Muscle of leg (tissue), 3 donors: ENCODE measurements at regions not wholly inside any gene's neighbourhood (a gene's known extent, or its start where the extent isn't known, plus 50 kb on each side); places are given as distances from the start of the nearest gene placed in this dataset.

Experiments
- DNase-seq: peaks from one replicate; pipeline ENCODE4 v3.0.0; 2013
- H3K27ac ChIP-seq: one replicate; pipeline ENCODE4 v1.5.1; 2013; ENCODE audit warnings: mild to moderate bottlenecking, low read length, control low read depth
- H3K27me3 ChIP-seq: one replicate; pipeline ENCODE4 v1.6.1; 2013; ENCODE audit warnings: low read length; ENCODE audit not compliant: control insufficient read depth, insufficient read depth
- H3K36me3 ChIP-seq: one replicate; pipeline ENCODE4 v1.6.1; 2013; ENCODE audit warnings: low read length; ENCODE audit not compliant: control insufficient read depth, insufficient read depth
- H3K4me1 ChIP-seq: one replicate; pipeline ENCODE4 v1.6.1; 2013; ENCODE audit warnings: low read length; ENCODE audit not compliant: control insufficient read depth, insufficient read depth
- H3K4me3 ChIP-seq: one replicate; pipeline ENCODE4 v1.5.1; 2013; ENCODE audit warnings: low read length, control low read depth
- H3K9me3 ChIP-seq: replicated peaks from 2 replicates; pipeline ENCODE4 v1.6.1; 2013; ENCODE audit warnings: low read depth, low read length; ENCODE audit not compliant: control insufficient read depth
- whole genome bisulfite sequencing: methylation state at CpG from one replicate; pipeline ENCODE4 v1.1.5; 2013; ENCODE audit warnings: missing lambda C conversion rate; ENCODE audit not compliant: insufficient coverage; 5-methylcytosine and 5-hydroxymethylcytosine counted together

DNA sequence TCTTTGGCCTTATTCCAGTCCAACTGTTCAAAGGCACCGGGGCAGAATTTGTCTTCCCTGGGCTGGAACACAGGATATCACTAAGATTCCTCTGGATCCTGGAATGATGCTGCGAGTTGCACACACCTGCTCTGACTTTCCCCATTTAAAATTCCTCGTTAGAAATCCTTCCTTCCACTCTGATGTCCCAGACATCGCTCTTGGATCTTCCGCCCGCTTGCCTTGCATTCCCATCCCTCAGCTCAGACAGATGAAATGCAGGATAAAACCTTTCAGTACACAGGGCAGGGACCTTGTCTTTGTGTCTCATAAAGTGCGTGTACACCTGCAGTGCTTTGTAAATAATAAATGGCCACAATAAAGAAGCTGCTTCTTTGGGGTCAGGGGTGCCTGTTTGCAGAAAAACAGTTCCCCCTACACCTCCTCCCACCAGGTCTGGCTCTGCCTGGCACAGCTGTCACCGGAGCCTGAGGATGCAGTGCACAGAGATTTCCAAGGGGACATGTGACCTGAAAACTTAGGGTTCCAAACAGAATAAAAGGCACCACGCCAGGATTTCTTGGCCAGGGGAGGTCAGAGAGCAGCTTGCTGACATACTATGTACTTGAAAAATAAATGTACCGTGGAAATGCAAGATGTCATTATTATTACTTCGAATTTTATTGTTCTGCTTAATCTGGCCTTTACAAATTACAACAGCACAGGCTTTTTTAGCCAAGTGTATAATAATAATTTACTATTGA, 62.9 kb upstream of the SYT6 start:
- DNase-seq: no peak
- H3K4me3 ChIP-seq: no peak overlapping the region
- H3K27me3 ChIP-seq: peaks cover 3% of the 10 kb centered on the region
- peaks cover 16% of the 10 kb centered on the region for H3K4me1 ChIP-seq
- H3K27ac ChIP-seq: no peak overlapping the region
- WGBS: 63% methylated on average over 5 of the region's 11 CpGs
- H3K9me3 ChIP-seq: no peaks in the 10 kb centered on the region
- no peaks in the 10 kb centered on the region for H3K36me3 ChIP-seq

DNA sequence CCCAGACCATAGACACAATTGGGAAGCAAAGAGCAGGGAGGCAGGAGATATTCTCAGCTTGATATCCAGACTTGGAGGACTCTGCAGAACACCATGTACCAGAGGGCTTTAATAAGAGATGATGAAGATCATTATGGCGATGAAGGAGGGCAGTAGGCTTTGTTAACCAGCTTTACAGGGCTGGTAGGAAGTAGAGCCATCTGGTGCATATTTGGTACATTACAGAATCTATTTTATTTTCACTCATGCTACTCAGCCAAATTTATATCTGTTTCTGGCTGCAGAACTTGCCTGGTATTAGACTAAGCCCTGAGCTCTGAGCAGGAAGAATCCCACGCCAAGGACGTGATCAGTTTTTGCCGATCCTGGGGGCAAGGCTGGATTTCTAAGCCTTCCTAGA, 61.8 kb upstream of the SYT6 start:
- Histone ChIP-seq H3K27ac (no peak overlapping the region), H3K4me3 (no peak overlapping the region), H3K36me3 (no peaks in the 10 kb centered on the region), H3K9me3 (no peaks in the 10 kb centered on the region), H3K4me1 (peaks cover 16% of the 10 kb centered on the region), H3K27me3 (peaks cover 3% of the 10 kb centered on the region)
- DNase-seq: no peak
- 37% methylated on average over 3 of the region's 4 CpGs for WGBS

DNA sequence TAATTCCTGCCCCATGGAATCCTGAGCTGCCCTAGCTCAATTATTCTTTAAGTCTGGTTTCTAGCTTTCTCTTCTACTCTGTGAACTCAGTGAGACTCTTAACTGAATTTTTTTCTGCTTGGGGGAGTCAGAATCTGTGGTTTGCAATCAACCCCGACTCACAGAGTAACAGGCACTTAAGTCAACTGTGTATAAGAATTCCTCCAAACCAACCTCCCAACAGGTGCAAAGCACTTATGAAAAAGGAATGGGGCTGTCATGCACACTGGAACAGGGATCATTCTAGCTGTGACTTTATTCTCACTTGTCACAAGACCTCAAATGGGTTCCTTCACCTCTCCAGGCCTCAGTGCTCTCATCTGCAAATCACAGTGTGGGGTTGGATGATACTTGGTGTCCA, 60.3 kb upstream of the SYT6 start:
- no CpG with 5 or more reads among the region's 1 CpG for WGBS
- H3K4me1 ChIP-seq: peaks cover 9% of the 10 kb centered on the region
- no peaks in the 10 kb centered on the region for H3K36me3 ChIP-seq
- no peak overlapping the region for H3K4me3 ChIP-seq
- peaks cover 9% of the 10 kb centered on the region for H3K27me3 ChIP-seq
- no peak for DNase-seq
- no peaks in the 10 kb centered on the region for H3K9me3 ChIP-seq
- no peak overlapping the region for H3K27ac ChIP-seq

DNA sequence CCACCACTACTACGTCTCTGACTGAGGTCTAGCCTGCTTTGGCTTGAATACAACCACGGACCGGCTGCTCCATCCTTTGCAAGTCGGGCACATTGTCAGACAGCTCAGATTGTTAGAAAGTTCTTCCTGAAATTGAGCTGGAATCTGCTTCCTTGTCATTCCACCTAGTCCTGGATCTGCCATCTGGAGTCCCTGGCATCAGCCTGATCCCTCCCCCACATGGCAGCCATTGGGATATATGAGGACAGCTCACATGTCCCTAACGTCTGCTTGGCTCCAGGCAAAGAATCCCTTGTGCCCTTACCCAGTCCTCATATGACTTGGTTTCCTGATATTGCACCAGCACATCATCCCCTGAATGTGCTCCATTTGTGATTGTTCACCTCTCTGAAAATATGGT, 56.3 kb upstream of the SYT6 start:
- Histone ChIP-seq H3K4me3 (no peak overlapping the region), H3K4me1 (no peaks in the 10 kb centered on the region), H3K27me3 (peaks cover 14% of the 10 kb centered on the region), H3K9me3 (no peaks in the 10 kb centered on the region), H3K27ac (no peak overlapping the region), H3K36me3 (no peaks in the 10 kb centered on the region)
- DNase-seq: no peak
- WGBS: 72% methylated on average over 5 of the region's 5 CpGs

DNA sequence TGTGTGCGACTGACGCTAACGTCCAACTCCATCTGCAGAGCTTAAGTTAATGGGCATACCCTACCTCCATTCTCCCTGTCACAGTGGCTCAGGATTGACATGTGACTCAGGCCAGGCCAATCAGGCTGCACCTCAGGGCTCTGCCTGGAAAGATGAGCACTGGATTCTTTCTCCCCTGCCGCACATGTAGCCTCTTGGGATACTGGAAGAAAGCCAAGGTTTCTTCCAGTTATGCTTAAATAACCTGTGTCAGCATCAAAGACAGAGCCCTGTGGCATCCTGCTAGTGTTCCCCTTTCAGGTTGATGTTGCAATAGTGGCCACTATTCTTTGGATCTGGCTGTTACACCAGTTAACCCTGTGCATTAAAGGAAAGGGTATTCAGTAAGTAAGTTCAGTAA, 55.0 kb upstream of the SYT6 start:
- H3K4me3 ChIP-seq: no peak overlapping the region
- peaks cover 14% of the 10 kb centered on the region for H3K27me3 ChIP-seq
- WGBS: 67% methylated on average over 3 of the region's 4 CpGs
- H3K4me1 ChIP-seq: no peaks in the 10 kb centered on the region
- H3K36me3 ChIP-seq: no peaks in the 10 kb centered on the region
- peak; percentile 39 for DNase-seq
- H3K27ac ChIP-seq: no peak overlapping the region
- no peaks in the 10 kb centered on the region for H3K9me3 ChIP-seq

DNA sequence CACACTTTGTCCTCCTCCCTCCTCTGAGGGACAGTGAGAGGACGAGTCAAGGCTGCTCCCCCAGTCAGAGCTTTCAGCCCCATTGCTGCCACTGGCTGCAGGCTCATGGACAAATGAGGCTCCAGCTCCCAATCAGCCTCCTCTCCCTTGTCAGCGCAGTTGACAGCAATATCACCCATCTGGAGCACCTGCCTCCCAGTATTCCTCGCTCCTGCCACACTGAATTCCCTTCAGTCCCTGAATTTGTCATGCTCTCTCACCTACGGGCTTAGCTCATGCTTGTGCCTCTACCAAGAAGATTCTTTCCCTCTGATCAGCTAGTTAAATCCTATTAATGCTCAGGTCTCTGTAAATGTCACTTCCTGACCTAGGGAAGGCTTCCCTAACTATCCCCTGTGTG, 54.4 kb upstream of the SYT6 start:
- H3K36me3 ChIP-seq: no peaks in the 10 kb centered on the region
- WGBS: 66% methylated on average over 4 of the region's 4 CpGs
- H3K9me3 ChIP-seq: no peaks in the 10 kb centered on the region
- H3K27ac ChIP-seq: no peak overlapping the region
- no peaks in the 10 kb centered on the region for H3K4me1 ChIP-seq
- H3K27me3 ChIP-seq: peaks cover 11% of the 10 kb centered on the region
- H3K4me3 ChIP-seq: no peak overlapping the region
- DNase-seq: no peak

DNA sequence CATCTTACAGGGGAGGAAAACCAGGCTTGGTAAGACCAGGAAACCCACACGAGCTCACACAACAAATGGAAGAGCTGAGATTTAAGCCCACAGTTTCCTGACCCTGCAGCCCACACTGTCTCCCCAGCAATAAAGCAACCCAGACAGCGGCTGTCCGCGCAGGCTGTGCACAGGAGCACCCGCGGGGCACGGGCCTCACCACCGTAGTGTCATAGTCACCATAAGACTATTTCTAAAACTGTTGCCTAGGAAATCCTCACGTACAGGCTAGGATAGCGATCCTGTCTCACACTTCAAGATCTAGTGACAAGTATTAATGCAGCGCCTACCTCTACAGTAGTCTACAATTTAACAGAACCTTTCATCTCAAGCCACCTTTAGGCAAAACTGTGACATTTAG, 54.0 kb upstream of the SYT6 start:
- H3K4me3 ChIP-seq: no peak overlapping the region
- H3K9me3 ChIP-seq: no peaks in the 10 kb centered on the region
- no peak for DNase-seq
- H3K27me3 ChIP-seq: peaks cover 11% of the 10 kb centered on the region
- no peak overlapping the region for H3K27ac ChIP-seq
- H3K4me1 ChIP-seq: no peaks in the 10 kb centered on the region
- WGBS: 49% methylated on average over 11 of the region's 11 CpGs
- no peaks in the 10 kb centered on the region for H3K36me3 ChIP-seq

DNA sequence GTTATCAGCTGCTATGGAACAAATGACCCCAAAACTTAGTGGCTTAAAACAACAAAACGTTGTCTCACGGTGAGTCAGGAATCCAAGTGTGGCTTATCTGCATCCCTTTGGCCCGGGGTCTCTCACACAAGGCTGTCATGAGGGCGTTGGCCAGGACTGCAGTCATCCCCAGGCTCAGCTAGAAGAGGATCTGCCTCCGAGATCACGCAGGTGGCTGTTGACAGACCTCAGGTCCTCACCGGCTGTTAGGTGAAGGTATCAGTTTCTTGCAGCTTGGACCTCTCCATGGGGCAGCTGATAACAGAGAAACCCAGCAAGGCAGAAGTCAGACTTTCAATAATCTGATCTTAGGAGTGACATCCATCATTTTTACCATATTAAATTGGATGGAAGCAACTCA, 52.7 kb upstream of the SYT6 start:
- DNase-seq: no peak
- Histone ChIP-seq H3K4me3 (no peak overlapping the region), H3K36me3 (no peaks in the 10 kb centered on the region), H3K4me1 (no peaks in the 10 kb centered on the region), H3K9me3 (no peaks in the 10 kb centered on the region), H3K27me3 (peaks cover 11% of the 10 kb centered on the region), H3K27ac (no peak overlapping the region)
- 81% methylated on average over 6 of the region's 7 CpGs for WGBS

DNA sequence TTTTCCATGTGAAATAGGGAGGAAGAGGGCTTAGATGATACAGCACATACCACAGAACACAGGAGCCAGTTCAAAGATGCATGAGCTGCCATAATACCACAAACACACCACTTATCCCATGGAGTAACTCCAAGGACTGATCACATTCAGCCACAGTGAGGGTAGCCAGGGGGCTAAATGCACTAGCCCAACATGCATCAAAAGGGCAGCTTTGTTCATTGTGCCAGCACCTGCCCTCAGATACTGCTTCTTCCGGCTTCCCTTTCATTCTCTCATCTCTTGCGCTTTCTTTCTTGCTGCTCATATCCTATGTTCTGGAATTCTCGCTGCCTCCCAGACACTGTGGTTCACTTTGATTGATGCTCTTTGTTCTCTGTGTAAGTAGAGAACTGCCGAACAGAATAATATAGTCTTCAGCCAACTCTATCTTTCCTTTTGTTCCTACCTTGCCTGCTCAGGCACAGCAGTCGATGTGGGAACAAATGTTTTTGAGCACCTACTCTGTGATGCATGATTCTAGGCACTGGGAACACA, 50.0 kb upstream of the SYT6 start:
- no peak for DNase-seq
- no peak overlapping the region for H3K27ac ChIP-seq
- H3K27me3 ChIP-seq: peaks cover 7% of the 10 kb centered on the region
- 20% methylated on average over 1 of the region's 5 CpGs for WGBS
- peaks cover 2% of the 10 kb centered on the region for H3K9me3 ChIP-seq
- no peaks in the 10 kb centered on the region for H3K4me1 ChIP-seq
- no peak overlapping the region for H3K4me3 ChIP-seq
- H3K36me3 ChIP-seq: no peaks in the 10 kb centered on the region
